Endothelial cell of umbilical vein (primary cell): ENCODE measurements at regions not wholly inside any gene's neighbourhood (a gene's known extent, or its start where the extent isn't known, plus 50 kb on each side); places are given as distances from the start of the nearest gene placed in this dataset.
"Not testable (repeated sequence)": the region's sequence is repeated elsewhere in the genome, so short reads cannot be mapped to it uniquely, and the experiment has no call there.

ENCODE experiments used
- EZH2 ChIP-seq: IDR thresholded peaks from 2 replicates; pipeline ENCODE4 v1.6.1; 2012; ENCODE audit warnings: borderline replicate concordance, low read depth, mild to moderate bottlenecking, moderate library complexity, low read length, inconsistent platforms; ENCODE audit not compliant: severe bottlenecking
- POLR2A ChIP-seq: IDR thresholded peaks from 2 replicates; pipeline ENCODE4 v1.6.1; 2012; ENCODE audit warnings: low read depth, mild to moderate bottlenecking, control low read depth, low read length
- POLR2AphosphoS5 ChIP-seq: IDR thresholded peaks from 2 replicates; pipeline ENCODE4 v1.6.1; 2012; ENCODE audit warnings: low read depth, mild to moderate bottlenecking, control low read depth, low read length, moderate library complexity; ENCODE audit not compliant: insufficient read depth
- TF ChIP-seq, protein P1 (sequence below), 2 donors: IDR thresholded peaks; 1 replicate in 1 of 2; 2 replicates in 1 of 2; pipeline ENCODE4 v1.5.1; 2011; ENCODE audit warnings: low read length in 2 of 2, mild to moderate bottlenecking in 2 of 2, moderate library complexity in 2 of 2, control low read depth in 1 of 2, inconsistent platforms in 1 of 2, low read depth in 1 of 2; ENCODE audit not compliant: insufficient read depth in 1 of 2; ENCODE audit errors: extremely low read depth in 1 of 2

DNA sequence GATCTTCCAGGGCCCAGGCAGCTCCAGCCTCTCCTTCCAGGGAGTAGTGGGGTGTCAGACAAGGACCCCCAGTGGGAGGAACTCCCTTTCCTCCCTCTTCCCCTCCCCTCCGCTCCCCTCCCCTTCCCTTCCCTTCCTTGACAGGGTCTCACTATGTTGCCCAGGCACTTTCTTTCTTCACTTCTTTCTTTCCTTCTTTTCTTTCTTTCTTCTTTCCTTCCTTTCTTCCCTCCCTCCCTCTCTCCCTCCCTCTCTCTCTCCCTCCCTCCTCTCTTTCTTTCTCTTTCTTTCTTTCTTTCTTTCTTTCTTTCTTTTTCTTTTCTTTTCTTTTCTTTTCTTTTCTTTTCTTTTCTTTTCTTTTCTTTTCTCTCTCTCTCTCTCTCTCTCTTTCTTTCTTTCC, 76.6 kb upstream of the LYZL2 start:
- not testable (repeated sequence) for TF ChIP-seq POLR2A, EZH2, POLR2AphosphoS5
- TF ChIP-seq, protein P1, sequence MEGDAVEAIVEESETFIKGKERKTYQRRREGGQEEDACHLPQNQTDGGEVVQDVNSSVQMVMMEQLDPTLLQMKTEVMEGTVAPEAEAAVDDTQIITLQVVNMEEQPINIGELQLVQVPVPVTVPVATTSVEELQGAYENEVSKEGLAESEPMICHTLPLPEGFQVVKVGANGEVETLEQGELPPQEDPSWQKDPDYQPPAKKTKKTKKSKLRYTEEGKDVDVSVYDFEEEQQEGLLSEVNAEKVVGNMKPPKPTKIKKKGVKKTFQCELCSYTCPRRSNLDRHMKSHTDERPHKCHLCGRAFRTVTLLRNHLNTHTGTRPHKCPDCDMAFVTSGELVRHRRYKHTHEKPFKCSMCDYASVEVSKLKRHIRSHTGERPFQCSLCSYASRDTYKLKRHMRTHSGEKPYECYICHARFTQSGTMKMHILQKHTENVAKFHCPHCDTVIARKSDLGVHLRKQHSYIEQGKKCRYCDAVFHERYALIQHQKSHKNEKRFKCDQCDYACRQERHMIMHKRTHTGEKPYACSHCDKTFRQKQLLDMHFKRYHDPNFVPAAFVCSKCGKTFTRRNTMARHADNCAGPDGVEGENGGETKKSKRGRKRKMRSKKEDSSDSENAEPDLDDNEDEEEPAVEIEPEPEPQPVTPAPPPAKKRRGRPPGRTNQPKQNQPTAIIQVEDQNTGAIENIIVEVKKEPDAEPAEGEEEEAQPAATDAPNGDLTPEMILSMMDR (IDR thresholded peaks at IDR 0.05; ENCODE audit: extremely low read depth in 1 of 2, insufficient read depth in 1 of 2, low read depth in 1 of 2, low read length in 2 of 2) = not testable (repeated sequence)
